ENCODE measurements at regions not wholly inside any gene's neighbourhood (a gene's known extent, or its start where the extent isn't known, plus 50 kb on each side); places are given as distances from the start of the nearest gene placed in this dataset.

GRCh38 chr3:28743271-28743670 is 394.6 kb upstream of the AZI2 start:
- no peak for DNase-seq

GRCh38 chr3:28743831-28744230 is 395.2 kb upstream of the AZI2 start:
- DNase-seq, result no peak

DNA sequence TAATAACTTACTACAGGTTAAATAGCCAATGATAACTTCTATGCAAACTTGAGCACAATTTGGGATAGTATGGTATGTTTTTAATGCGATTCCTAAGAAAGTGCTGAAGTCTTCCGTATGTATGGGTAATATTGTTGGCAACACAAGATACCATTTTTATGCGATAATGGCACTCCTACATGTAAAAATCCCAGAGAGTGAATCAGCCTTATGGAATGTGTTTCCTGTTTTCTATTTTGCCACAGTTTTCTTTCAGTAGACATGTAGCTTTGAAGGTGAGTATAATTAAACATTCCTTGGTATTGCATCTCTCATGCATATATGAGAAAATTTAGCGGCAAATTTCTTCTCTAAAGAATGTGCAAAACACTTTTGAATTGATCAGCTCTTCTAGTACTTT is 396.8 kb upstream of the AZI2 start:
- no peak for DNase-seq

DNA sequence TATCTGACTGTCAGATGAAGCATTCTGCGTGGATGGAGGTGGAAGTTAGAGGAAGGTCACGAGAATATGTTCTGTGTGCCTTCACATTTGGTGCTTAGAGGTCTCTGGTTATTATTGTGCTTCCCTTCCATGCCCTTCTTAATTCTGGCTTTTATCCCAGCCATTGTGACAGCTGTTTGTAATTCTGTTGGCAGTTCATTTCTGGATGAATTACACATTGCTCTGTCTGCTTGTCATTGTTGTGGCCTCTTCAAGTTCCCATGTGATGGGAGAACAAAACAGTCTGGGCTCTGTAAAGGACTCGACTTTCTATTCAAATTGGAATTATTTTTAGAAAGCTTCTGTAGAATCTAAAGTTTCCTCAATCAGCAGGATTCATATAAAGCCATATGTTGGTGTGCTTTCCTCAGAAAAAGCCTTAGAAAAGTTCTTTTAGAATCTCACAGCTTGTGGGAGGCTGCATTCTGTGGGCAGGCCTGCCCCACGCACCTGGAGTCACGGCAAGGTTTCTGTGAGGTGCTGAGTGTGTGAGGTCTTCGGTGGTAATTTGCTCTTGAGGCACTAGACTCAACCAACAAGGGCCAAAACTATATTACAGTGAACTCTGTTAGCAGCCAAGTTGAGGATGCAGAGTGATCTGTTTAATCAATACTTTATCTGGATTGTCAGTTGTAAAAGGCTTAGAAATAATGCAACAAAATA is 397.4 kb upstream of the AZI2 start:
- no peak for DNase-seq

GRCh38 chr3:28746990-28747389 is 398.4 kb upstream of the AZI2 start:
- DNase-seq, result no peak

DNA sequence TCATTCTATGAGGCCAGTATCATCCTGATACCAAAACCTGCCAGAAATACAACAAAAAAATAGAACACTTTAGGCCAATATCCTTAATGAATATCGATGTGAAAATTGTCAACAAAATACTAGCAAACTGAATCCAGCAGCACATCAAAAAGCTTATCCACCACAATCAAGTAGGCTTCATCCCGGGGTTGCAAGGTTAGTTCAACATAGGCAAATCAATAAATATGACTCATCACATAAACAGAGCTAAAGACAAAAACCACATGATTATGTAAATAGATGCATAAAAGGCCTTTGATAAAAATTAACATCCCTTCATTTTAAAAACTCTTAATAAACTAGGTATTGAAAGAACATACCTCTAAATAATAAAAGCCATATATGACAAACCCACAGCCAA is 403.2 kb upstream of the AZI2 start:
- DNase-seq, result no peak

DNA sequence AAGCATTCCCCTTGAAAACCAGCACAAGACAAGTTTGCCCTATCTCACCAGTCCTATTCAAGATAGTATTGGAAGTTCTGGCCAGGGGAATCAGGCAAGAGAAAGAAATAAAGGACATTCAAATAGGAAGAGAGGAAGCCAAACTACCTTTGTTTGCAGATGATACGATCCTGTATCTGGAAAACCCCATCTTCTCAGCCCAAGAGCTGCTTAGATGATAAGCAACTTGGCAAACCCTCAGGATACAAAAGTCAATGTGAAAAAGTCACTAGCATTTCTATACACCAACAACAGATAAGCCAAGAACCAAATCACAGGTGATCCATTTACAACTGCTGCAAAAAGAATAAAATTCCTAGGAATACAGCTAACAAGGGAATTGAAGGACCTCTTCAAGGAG is 403.7 kb upstream of the AZI2 start:
- DNase-seq, result no peak

GRCh38 chr3:28756056-28756455 is 407.4 kb upstream of the AZI2 start:
- DNase-seq, result no peak

DNA sequence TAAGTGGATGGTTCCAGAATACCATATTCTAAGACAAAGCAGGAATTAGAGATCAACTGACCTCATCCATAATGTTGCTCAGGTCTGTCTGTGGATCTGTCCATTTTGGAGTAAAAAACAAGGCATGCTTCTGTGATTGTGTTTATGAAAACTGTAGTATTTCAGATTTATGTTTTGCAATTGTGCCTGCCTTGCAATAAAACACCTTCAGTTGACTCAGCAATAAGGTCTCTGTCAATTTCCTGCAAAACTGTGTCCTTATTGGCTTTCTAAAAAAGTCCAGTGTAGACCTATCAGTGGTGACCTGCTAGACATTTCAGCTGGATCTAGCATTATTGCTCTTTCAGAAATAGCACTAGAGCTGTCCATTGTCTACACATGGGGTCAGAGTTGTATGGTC is 409.5 kb upstream of the AZI2 start:
- no peak for DNase-seq

DNA sequence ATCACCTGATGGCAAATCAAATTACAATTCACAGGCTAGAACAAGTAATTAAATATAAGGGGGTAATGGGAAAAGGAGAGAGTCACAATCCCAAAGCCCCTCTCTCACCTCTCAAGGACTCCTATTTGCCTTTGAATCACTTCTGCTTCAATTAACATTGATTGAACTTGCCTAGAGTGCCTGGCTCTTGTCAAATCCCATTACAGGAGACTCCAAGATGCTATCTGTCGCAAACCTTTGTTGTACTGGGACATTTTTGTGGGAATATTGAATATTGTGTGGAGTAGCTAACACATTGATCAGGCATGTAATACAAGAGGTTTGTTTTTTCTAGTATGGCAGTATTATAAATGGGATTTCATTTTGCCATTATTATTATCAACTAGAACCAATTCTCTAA is 412.8 kb upstream of the AZI2 start:
- no peak for DNase-seq

DNA sequence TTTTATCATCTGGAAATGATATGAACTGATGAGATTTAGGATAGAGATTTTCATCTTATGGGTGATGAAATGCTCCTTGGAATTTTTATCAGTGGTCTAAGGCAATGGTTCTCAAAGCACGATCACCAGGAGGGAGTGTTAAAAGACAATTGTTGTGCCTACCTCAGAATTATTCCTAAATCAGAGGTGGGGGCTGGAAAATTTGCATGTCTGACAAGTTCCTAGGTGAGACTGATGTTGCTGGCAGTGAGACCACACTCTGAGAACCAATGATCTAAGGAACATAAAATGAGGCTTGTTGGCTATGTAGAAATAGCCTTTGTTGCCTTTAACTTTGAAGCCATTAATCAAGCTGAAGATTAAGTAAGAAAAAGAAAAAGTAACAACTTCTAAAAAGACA is 416.6 kb upstream of the AZI2 start:
- DNase-seq, result no peak

DNA sequence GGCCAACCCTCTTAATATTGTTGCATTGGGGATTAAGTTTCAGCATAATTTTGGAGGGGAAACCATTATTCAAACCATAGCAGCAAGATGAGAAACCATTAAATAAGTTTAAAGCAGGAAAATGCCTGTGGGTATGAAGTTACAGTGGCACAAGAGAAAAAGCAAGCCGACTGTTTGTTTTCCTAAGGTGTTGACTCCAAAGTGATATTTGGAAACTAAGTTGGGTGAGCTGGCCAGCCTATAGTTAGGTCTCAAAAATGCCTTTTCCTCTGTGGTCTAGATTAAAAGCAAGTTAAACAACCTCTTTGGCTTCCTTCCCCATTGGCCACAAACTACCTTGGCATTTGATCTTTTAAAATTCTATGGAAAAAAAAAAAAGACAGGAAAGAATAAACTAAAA is 419.8 kb upstream of the AZI2 start:
- DNase-seq, result no peak

GRCh38 chr3:28777806-28778475 is 429.3 kb upstream of the AZI2 start:
- DNase-seq, result no peak

GRCh38 chr3:28780480-28780879 is 431.9 kb upstream of the AZI2 start:
- no peak for DNase-seq

- no peak for DNase-seq
Observed at GRCh38 chr3:28781053-28781452, 432.4 kb upstream of the AZI2 start.

GRCh38 chr3:28786446-28786845 is 437.8 kb upstream of the AZI2 start:
- no peak for DNase-seq

DNA sequence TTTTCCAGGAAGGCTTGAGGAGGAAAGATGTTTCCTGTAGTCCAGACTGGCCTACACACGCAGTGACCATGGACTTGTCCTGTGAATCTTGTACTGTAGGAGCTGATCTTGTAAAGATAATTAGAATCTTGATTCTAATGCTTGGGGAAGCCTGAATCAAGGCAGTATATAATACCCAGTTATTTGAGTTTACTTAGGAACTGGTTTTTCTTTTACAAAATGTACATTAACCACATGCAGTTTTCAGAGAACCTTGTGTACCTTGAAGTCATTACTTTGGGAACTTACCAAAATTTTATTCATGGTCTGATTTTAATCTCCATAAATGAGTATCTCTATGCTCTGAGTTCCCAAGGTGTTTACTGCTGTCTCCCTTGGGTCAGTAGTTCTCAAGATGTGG is 439.9 kb upstream of the AZI2 start:
- no peak for DNase-seq

GRCh38 chr3:28791713-28792255 is 443.2 kb upstream of the AZI2 start:
- DNase-seq, result no peak

DNA sequence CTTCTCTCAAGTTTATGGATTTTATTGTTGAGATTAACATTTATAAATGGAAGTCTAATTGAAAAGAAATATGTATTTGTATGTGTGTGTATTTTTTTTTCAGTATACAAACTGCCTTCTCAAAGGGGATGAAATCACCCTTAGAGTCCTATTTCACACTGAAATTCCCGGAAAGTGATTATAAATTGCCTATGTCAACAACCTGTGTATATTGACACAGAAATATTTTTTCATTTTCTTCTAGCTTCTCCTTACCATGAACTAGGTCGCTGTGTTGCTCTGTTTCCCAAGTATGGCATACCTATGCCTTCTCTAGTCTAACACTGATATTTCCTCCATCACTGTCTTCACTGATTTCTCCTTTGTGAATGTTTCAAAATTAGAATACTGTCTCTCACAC is 444.0 kb upstream of the AZI2 start:
- no peak for DNase-seq

GRCh38 chr3:28799084-28799483 is 450.5 kb upstream of the AZI2 start:
- DNase-seq, result no peak

- no peak for DNase-seq
Observed at GRCh38 chr3:28800203-28800602, 451.6 kb upstream of the AZI2 start.

DNA sequence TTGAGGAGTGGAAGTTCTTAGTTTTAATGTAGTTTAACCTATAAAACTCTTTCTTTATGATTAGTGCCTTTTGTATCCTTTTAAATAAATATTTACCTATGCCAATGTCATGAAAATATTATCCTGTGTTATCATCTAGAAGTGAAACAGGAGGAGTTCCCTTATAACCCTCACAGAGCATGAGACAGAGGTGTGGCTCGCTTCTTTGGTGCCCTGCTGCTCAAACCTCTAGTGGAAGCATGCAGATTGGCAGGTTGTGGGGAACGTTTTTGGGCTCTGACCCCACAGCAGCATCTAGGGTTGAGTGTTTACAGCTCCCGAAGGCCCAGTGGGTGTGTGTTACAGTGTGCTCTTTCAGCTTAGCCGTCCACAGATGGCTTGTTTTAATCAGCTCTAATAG is 459.4 kb upstream of the AZI2 start:
- DNase-seq, result no peak

GRCh38 chr3:28816017-28816416 is 464.9 kb upstream of the RBMS3 start:
- no peak for DNase-seq

DNA sequence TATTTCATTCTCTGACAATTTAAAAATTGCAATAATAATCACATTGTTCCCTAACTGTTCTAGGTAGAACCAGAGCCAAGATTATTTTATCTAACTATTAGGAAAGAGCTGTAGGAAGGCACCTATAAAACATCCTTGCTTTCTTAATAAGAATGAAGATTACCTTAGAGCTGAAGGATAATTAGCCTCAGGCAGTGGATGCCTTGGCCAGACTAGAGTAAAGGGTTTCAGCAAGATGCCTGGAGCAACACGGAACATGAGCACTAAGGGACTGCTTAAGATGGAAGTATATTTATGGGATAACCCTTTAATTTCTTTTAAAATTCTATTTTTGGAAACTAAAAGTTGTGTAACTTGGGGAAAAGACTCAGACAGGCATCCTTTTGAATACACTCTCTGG is 456.6 kb upstream of the RBMS3 start:
- DNase-seq, result no peak

DNA sequence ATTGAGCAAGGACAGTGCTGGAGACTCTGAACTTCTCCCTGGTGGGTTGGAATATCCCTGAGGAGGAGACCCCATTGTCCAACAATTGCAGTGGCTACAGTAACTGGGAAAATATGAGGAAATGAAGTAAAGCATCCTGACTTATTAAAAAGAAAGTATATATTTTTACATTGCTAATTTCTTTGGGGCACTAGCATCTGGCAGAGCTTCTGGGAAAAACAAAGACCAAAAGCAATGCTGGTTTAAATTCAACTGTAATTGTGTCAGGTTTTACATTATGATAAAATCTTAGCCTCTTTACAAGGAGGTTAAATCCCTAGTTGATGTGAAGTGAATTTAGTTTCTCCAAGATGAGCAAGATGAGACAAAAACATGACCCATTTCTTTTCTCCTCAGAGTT is 454.0 kb upstream of the RBMS3 start:
- DNase-seq, result no peak

Data from CD4-positive, alpha-beta T cell treated with Interleukin-6 for 4 hours (primary cell).